ENCODE measurements at regions not wholly inside any gene's neighbourhood (a gene's known extent, or its start where the extent isn't known, plus 50 kb on each side); places are given as distances from the start of the nearest gene placed in this dataset.

DNA sequence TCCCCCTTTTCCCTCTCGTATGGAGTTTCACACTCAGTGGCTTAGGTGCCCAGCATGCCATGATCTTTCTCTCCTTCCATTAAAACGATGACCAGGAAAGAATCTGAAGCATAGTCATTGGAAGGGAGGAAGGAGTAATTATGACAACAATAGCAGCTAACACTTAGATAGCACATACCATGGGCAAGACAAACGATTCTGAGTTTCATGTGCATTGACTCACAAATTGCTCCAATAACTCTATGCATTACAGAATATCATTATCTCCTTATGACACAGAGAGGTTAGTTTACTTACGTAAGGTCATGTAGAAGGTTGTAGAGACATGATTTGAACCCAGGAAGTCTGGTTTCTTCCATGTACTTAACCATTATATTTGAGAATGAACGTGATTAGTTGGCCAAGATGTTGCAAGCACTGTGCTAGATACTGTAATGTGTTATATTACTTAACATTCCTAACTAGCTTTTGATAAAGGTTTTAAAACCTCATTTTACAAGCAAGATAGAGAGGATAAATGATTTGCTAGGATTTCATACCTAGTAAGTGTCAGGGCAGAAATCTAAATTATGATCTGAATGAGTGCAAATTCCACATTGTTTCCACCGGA is 162.4 kb downstream of the CAND1 start:
- Histone ChIP-seq H3K36me3 (no peaks in the 10 kb centered on the region), H3K9me3 (no peaks in the 10 kb centered on the region), H3K4me1 (peaks cover 0 to 53% (median 13%) of the 10 kb centered on the region in 4 donors), H3K27me3 (no peaks in the 10 kb centered on the region), H3K4me3 (no peak overlapping the region), H3K27ac (peak overlapping the region in 3 of 5 donors; percentile 41 to 53 (median 52))
- no peak for TF ChIP-seq POLR2AphosphoS5 (IDR thresholded peaks at IDR 0.05)
- TF ChIP-seq POLR2A (IDR thresholded peaks at IDR 0.05) = no peak
- TF ChIP-seq EP300 (IDR thresholded peaks at IDR 0.05) = no peak
- TF ChIP-seq, protein P1, sequence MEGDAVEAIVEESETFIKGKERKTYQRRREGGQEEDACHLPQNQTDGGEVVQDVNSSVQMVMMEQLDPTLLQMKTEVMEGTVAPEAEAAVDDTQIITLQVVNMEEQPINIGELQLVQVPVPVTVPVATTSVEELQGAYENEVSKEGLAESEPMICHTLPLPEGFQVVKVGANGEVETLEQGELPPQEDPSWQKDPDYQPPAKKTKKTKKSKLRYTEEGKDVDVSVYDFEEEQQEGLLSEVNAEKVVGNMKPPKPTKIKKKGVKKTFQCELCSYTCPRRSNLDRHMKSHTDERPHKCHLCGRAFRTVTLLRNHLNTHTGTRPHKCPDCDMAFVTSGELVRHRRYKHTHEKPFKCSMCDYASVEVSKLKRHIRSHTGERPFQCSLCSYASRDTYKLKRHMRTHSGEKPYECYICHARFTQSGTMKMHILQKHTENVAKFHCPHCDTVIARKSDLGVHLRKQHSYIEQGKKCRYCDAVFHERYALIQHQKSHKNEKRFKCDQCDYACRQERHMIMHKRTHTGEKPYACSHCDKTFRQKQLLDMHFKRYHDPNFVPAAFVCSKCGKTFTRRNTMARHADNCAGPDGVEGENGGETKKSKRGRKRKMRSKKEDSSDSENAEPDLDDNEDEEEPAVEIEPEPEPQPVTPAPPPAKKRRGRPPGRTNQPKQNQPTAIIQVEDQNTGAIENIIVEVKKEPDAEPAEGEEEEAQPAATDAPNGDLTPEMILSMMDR (IDR thresholded peaks at IDR 0.05) = no peak
- DNase-seq = no peak
- intact Hi-C loops (cut with DNase I; ENCODE audit: low total_unique reads) = loop anchor here (10.0 kb wide), 1 partner anchor 67 kb away; no protein-coding TSS in a partner anchor
- WGBS, 5 donors = 53 to 66% (median 63%) methylated on average over 6 of the region's 6 CpGs

DNA sequence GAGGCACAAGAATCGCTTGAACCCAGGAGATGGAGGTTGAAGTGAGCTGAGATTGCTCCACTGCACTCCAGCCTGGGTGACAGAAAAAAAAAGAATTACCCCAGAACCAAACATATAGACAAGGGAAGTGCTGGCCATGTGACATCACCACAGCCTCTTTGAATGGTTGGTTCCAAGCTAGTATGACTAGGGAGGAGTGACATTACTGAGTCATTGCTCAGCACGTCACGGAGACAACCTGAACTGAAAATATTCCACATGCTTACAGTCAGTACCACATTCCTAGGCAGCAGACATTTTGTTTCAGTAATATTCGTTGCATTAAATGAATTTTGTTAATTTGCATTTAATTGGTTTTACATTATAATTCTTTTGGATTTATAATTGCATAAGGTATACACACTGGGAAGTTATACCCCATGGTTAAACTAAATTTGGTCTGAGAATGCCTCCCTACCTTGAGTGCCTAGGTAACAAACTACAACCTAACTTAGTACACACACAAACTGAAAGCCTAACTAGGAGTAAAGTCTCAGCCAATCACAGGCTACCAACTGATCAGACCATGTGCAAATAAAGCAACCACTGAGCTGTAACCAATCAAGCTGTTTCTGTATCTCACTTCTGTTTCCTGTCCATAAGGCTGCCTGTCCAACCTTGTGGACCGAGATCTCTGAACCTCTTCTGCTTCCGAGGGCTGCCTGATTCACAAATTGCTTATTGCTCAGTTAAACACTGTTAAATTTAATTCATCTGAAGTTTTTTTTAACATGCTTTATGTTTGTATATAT is 164.4 kb downstream of the CAND1 start:
- 77 to 91% (median 84%) methylated on average over 6 of the region's 6 CpGs for WGBS, 5 donors
- DNase-seq = no peak

DNA sequence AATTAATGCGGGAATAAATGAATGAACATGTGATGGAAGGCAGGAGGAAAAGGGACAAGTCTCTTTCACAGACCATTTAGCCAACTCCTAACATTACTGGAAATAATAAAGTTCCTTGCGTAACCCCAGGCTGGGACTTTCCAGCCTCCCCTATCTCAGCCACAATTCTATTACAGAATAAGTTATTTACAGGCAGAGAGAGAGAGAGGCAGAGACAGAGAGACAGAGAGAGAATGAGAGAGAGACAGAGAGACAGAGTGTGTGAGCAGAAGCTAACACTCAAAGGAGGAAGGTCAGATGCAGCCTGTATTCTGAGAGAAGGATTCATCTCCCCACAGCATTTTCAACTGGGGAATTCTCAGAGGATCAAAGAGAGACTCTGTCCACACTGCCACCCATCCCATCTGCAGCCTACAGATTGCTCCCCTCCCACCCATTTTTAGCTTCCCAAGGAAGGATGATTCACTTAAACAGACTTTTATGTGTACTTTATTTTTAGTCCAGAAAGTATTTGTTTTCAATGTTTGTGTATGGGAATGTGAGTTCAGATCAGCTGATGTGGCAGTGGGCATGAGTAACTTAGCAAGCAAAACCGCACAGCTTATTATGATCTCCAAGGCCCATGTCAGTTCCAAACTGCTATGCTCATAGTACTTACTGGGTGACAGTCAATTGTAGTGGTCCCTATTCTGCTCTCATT is 165.7 kb downstream of the CAND1 start:
- TF ChIP-seq POLR2AphosphoS5 (IDR thresholded peaks at IDR 0.05) (peak in 1 of 3 donors; percentile 32), POLR2A (IDR thresholded peaks at IDR 0.05) (no peak)
- Histone ChIP-seq H3K4me3 (no peak overlapping the region), H3K36me3 (no peaks in the 10 kb centered on the region), H3K27ac (peak overlapping the region in 4 of 5 donors; percentile 25 to 57 (median 40)), H3K27me3 (no peaks in the 10 kb centered on the region), H3K9me3 (no peaks in the 10 kb centered on the region), H3K4me1 (peaks cover 0 to 53% (median 13%) of the 10 kb centered on the region in 4 donors)
- peak in 1 of 2 donors; percentile 32 for DNase-seq
- WGBS, 5 donors = 42 to 59% (median 53%) methylated on average over 3 of the region's 3 CpGs
- intact Hi-C loops (cut with DNase I; ENCODE audit: low total_unique reads) = loop anchor here (10.0 kb wide), 1 partner anchor 70 kb away; no protein-coding TSS in a partner anchor

More for the DNA sequence above, 164.4 kb downstream of the CAND1 start:
- Histone ChIP-seq H3K4me3 (no peak overlapping the region), H3K27me3 (no peaks in the 10 kb centered on the region), H3K4me1 (peaks cover 0 to 53% (median 13%) of the 10 kb centered on the region in 4 donors), H3K36me3 (no peaks in the 10 kb centered on the region), H3K27ac (peak overlapping the region in 3 of 5 donors; percentile 29 to 57 (median 52)), H3K9me3 (no peaks in the 10 kb centered on the region)
- intact Hi-C loops (cut with DNase I; ENCODE audit: low total_unique reads) = loop anchor here (10.0 kb wide), 1 partner anchor 69 kb away; no protein-coding TSS in a partner anchor
- TF ChIP-seq, protein P1 (IDR thresholded peaks at IDR 0.05) = no peak
- TF ChIP-seq EP300 (IDR thresholded peaks at IDR 0.05) (no peak), POLR2AphosphoS5 (IDR thresholded peaks at IDR 0.05) (no peak), POLR2A (IDR thresholded peaks at IDR 0.05) (no peak)

DNA sequence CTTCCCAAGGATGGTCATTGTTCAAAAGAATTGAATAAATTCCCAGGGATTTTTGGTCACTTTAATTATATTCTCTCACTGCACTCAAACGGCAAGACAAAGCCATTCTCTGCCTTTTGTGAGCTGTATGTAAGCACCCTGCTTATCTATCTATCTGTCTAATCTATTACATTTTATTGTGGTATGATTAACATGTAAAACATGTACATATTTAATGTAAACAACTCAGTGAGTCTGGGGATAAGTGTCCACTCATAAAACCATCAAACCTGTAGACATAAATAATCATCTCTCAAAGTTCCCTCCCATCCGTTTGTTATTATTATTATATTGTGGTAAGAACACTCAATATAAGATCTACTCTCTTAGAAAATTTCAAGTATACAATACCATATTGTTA is 167.1 kb downstream of the CAND1 start:
- no peaks in the 10 kb centered on the region for H3K27me3 ChIP-seq
- no peaks in the 10 kb centered on the region for H3K9me3 ChIP-seq
- H3K36me3 ChIP-seq = no peaks in the 10 kb centered on the region
- TF ChIP-seq, protein P1 (IDR thresholded peaks at IDR 0.05) = no peak
- TF ChIP-seq EP300 (IDR thresholded peaks at IDR 0.05) (no peak), POLR2A (IDR thresholded peaks at IDR 0.05) (no peak), POLR2AphosphoS5 (IDR thresholded peaks at IDR 0.05) (no peak)
- H3K4me1 ChIP-seq = peaks cover 0 to 39% (median 13%) of the 10 kb centered on the region in 4 donors
- DNase-seq = no peak
- no peak overlapping the region for H3K4me3 ChIP-seq
- no peak overlapping the region for H3K27ac ChIP-seq
- WGBS, 5 donors = 47 to 58% (median 54%) methylated on average over 2 of the region's 2 CpGs
- intact Hi-C loops (cut with DNase I; ENCODE audit: low total_unique reads) = loop anchor here (10.0 kb wide), 1 partner anchor 71 kb away; no protein-coding TSS in a partner anchor

Measured in stomach (tissue), 8 donors.